Right cardiac atrium (tissue), 5 donors: ENCODE measurements at regions not wholly inside any gene's neighbourhood (a gene's known extent, or its start where the extent isn't known, plus 50 kb on each side); places are given as distances from the start of the nearest gene placed in this dataset.

Experiments
- ATAC-seq, 2 donors: fragments of 200-7000 bp; cut with Tn5 transposase; one replicate each; pipeline versions ENCODE4 v1.8.0 to v1.9.1; 2020; ENCODE audit warnings: moderate library complexity in 2 of 2, mild to moderate bottlenecking in 1 of 2
- DNase-seq, 3 donors: peaks; one replicate each; pipeline ENCODE4 v3.0.0-alpha.2; 2020
- H3K27ac ChIP-seq: one replicate; pipeline ENCODE4 v1.5.1; 2013; ENCODE audit warnings: mild to moderate bottlenecking, low read length, control low read depth, moderate library complexity
- H3K27me3 ChIP-seq: one replicate; pipeline ENCODE4 v1.6.1; 2013; ENCODE audit not compliant: control insufficient read depth, insufficient read depth
- H3K4me1 ChIP-seq: one replicate; pipeline ENCODE4 v1.6.1; 2013; ENCODE audit warnings: low read length; ENCODE audit not compliant: control insufficient read depth, insufficient read depth
- H3K4me3 ChIP-seq: one replicate; pipeline ENCODE4 v1.5.1; 2013; ENCODE audit warnings: low read length, control low read depth
- H3K9me3 ChIP-seq: one replicate; pipeline ENCODE4 v1.6.1; 2013; ENCODE audit warnings: low read length; ENCODE audit not compliant: control insufficient read depth
- WGBS: extraction: QIAGEN DNeasy Blood & Tissue Kit; methylation state at CpG from one replicate; pipeline ENCODE4 v1.1.7; 2013; 5-methylcytosine and 5-hydroxymethylcytosine counted together
- intact Hi-C, 4 donors: fragments of 100-400 bp; cut with DNase I; formaldehyde crosslinking; loops; one replicate each; pipeline versions ENCODE4 v1.11.0 to v1.14.0; 2022 to 2023
- donor health status: healthy with polysubstance abuse.
- donor health status: DM: no; HTN: yes; CAD: no.
- donor health status: DM: no; HTN: no; CAD: no.
- donor health status: DM: no; HTN: yes; CAD: no; lungs with severe emphysema.
- donor health status: DM: yes; HTN: yes; CAD: no.

GRCh38 chr7:46229409-46229808 lies 308.3 kb upstream of the IGFBP3 start:
- Histone ChIP-seq H3K27me3 (no peaks in the 10 kb centered on the region), H3K9me3 (no peaks in the 10 kb centered on the region), H3K4me3 (no peak overlapping the region), H3K4me1 (no peaks in the 10 kb centered on the region), H3K27ac (no peak overlapping the region)
- 66% methylated on average over 4 of the region's 4 CpGs for WGBS
- intact Hi-C loops: no loop called here
- no peak for DNase-seq
- no peak for ATAC-seq

- no peaks in the 10 kb centered on the region for H3K9me3 ChIP-seq
- 53% methylated on average over 3 of the region's 3 CpGs for WGBS
- no peak for ATAC-seq
These were observed 305.8 kb upstream of the IGFBP3 start for GRCh38 chr7:46226860-46227259.

GRCh38 chr7:46224363-46224762 lies 303.3 kb upstream of the IGFBP3 start:
- WGBS: 61% methylated on average over 5 of the region's 5 CpGs
- no peak for DNase-seq
- ATAC-seq: no peak
- intact Hi-C loops: no loop called here
- H3K9me3 ChIP-seq: no peaks in the 10 kb centered on the region
- H3K4me3 ChIP-seq: no peak overlapping the region
- H3K27ac ChIP-seq: no peak overlapping the region
- no peaks in the 10 kb centered on the region for H3K4me1 ChIP-seq
- no peaks in the 10 kb centered on the region for H3K27me3 ChIP-seq

More at GRCh38 chr7:46226860-46227259, 305.8 kb upstream of the IGFBP3 start:
- no peak overlapping the region for H3K27ac ChIP-seq
- no peak overlapping the region for H3K4me3 ChIP-seq
- intact Hi-C loops: no loop called here
- no peaks in the 10 kb centered on the region for H3K4me1 ChIP-seq
- no peaks in the 10 kb centered on the region for H3K27me3 ChIP-seq
- no peak for DNase-seq

DNA sequence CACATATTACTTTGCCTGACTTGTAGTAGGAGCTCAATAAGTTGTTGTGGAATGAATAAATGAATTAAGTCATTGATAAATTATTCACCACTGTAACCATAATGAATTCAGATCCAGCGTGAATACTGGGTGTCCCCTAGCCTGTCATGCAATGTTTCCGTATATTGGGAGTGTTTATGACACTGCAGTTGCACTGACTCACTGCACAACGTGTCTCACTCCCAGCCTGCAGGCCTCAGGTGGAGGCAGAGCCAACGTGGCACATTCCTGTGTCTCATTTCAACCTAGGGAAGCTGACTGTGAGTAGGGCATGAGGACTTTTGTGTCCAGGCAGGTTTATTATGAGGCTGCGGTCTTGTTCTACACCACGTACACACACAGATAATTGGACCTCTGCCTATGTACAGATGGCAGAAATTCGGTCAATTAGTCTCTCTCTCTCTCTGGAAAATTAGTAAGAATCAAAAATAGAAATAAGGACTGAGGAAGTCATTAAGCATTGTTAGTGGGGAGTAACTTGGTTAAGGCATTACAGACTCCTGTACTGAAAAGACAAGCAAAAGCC lies 299.1 kb upstream of the IGFBP3 start:
- DNase-seq (no peak), ATAC-seq (no peak)
- WGBS: 73% methylated on average over 7 of the region's 7 CpGs

DNA sequence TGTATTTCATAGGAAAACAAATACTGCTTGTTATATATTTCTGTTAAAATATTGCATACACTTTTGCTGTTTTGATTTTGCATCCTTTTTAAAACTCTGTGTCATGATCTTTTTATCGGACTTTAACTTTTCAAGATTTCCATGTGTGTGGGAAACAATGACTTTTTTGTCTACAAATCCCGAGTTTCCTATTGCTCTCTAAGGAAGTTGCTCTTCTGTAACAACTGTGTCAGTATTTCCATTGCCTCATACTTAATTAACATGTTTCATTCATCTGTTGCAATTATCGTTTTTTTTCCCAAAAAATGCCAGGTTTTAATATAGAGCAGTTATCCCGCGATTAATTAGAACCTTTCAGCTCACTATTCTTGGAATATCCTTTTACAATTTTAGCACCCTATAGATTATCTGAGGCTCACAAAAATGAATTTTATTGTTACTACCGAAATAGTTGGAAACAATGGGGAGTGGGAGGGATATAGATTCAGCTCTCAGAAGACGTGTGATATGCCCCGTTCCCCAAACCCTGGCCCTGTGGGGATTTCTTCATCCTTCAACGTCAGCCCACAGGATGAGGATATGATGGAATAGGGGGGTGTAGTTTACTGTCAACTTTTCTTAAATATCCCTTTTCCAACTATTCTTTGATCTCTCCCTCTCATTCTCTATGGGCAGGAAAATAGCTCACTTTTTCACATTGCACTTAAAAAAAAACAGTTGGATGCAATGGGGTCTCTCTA lies 297.6 kb upstream of the IGFBP3 start:
- Histone ChIP-seq H3K27ac (no peak overlapping the region), H3K4me1 (peaks cover 2% of the 10 kb centered on the region), H3K27me3 (no peaks in the 10 kb centered on the region), H3K4me3 (no peak overlapping the region), H3K9me3 (no peaks in the 10 kb centered on the region)
- WGBS: 39% methylated on average over 9 of the region's 9 CpGs
- ATAC-seq: peak in 1 of 2 donors; percentile 51
- no peak for DNase-seq
- intact Hi-C loops: no loop called here

More for the DNA sequence above, 299.1 kb upstream of the IGFBP3 start:
- H3K4me1 ChIP-seq: peaks cover 2% of the 10 kb centered on the region
- no peaks in the 10 kb centered on the region for H3K27me3 ChIP-seq
- H3K4me3 ChIP-seq: no peak overlapping the region
- H3K27ac ChIP-seq: no peak overlapping the region
- intact Hi-C loops: no loop called here
- no peaks in the 10 kb centered on the region for H3K9me3 ChIP-seq

- Histone ChIP-seq H3K27me3 (no peaks in the 10 kb centered on the region), H3K4me1 (peaks cover 2% of the 10 kb centered on the region), H3K27ac (no peak overlapping the region), H3K4me3 (no peak overlapping the region), H3K9me3 (no peaks in the 10 kb centered on the region)
- WGBS: 45% methylated on average over 15 of the region's 15 CpGs
- DNase-seq (peak; percentile 28 to 64 (median 47)), ATAC-seq (peak; percentile 73 to 75)
- intact Hi-C loops: no loop called here
These were observed 295.0 kb upstream of the IGFBP3 start for GRCh38 chr7:46215987-46216567.

DNA sequence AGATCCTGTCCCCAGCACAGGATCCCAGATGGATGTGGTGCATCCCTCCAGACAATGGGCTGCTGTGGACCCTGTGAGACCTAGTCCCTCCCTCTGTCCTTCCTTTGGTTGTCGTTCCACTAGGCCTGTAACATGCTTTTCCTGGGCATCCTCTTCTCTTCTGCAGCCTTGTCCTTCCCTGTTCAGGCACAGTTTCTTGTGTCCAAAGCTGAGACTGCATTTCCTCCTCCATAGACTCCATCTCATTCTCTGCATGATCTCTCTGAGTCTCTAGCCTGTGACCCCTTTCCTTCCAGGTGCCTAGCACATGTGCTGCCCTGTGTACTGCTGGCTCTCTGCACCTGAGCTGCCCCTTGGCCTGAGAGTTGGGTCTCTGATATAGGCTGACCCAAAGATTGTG lies 293.5 kb upstream of the IGFBP3 start:
- Histone ChIP-seq H3K4me3 (no peak overlapping the region), H3K4me1 (peaks cover 2% of the 10 kb centered on the region), H3K27me3 (no peaks in the 10 kb centered on the region), H3K27ac (no peak overlapping the region), H3K9me3 (no peaks in the 10 kb centered on the region)
- DNase-seq: no peak
- ATAC-seq: no peak
- intact Hi-C loops: no loop called here
- WGBS: 100% methylated on average over 1 of the region's 1 CpG

- H3K27me3 ChIP-seq: no peaks in the 10 kb centered on the region
- ATAC-seq: no peak
- peaks cover 2% of the 10 kb centered on the region for H3K4me1 ChIP-seq
- no peak overlapping the region for H3K4me3 ChIP-seq
- H3K9me3 ChIP-seq: no peaks in the 10 kb centered on the region
- no peak overlapping the region for H3K27ac ChIP-seq
- intact Hi-C loops: no loop called here
- WGBS: 71% methylated on average over 2 of the region's 2 CpGs
- DNase-seq: no peak
These were observed 292.1 kb upstream of the IGFBP3 start for GRCh38 chr7:46213154-46213537.

GRCh38 chr7:46212425-46213153 lies 291.5 kb upstream of the IGFBP3 start:
- H3K4me3 ChIP-seq: no peak overlapping the region
- DNase-seq: no peak
- H3K4me1 ChIP-seq: peaks cover 2% of the 10 kb centered on the region
- intact Hi-C loops: no loop called here
- WGBS: 83% methylated on average over 8 of the region's 8 CpGs
- ATAC-seq: no peak
- H3K27ac ChIP-seq: no peak overlapping the region
- H3K9me3 ChIP-seq: no peaks in the 10 kb centered on the region
- no peaks in the 10 kb centered on the region for H3K27me3 ChIP-seq

DNA sequence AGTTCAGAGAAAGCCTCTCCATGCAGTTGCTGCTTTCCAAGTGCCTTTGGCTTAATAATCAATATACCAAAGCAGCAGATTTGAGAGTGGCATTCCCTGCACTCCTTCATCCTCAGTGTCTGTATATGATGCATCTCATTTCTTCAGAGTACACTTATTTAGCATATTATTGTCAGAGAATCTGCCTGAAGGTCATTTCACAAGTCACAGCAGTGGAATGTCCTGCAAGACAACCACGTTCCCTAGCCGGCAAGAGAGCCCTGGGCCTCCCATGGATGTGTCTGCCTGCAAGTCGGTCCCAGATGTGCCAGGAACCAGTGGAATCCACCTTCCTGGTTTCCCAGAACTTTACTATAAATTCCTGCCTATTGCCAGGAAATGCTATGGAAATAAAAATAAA lies 289.4 kb upstream of the IGFBP3 start:
- H3K27ac ChIP-seq: no peak overlapping the region
- no peaks in the 10 kb centered on the region for H3K4me1 ChIP-seq
- ATAC-seq (no peak), DNase-seq (no peak)
- H3K27me3 ChIP-seq: no peaks in the 10 kb centered on the region
- 76% methylated on average over 3 of the region's 3 CpGs for WGBS
- no peaks in the 10 kb centered on the region for H3K9me3 ChIP-seq
- intact Hi-C loops: no loop called here
- no peak overlapping the region for H3K4me3 ChIP-seq
